ENCODE measurements at regions not wholly inside any gene's neighbourhood (a gene's known extent, or its start where the extent isn't known, plus 50 kb on each side); places are given as distances from the start of the nearest gene placed in this dataset.

- TF ChIP-seq PLSCR1 (CRISPR knock-in tag; IDR thresholded peaks at IDR 0.05; ENCODE audit: borderline replicate concordance) (no peak), SKI (IDR thresholded peaks at IDR 0.05; ENCODE audit: partially characterized antibody) (no peak), TP53 (CRISPR knock-in tag; conservative IDR thresholded peaks at IDR 0.05) (no peak; the same call in 1 of the 2 replicates), ZMAT5 (CRISPR knock-in tag; IDR thresholded peaks at IDR 0.05; ENCODE audit: borderline replicate concordance, low read depth) (0 out of 2 replicates have a peak, but pooled peaks have one; percentile 36), ZNF775 (CRISPR knock-in tag; IDR thresholded peaks at IDR 0.05; ENCODE audit: borderline replicate concordance) (no peak), DZIP1 (CRISPR knock-in tag; IDR thresholded peaks at IDR 0.05) (peak; percentile 91), BATF2 (CRISPR knock-in tag; IDR thresholded peaks at IDR 0.05) (0 out of 2 replicates have a peak, but pooled peaks have one; percentile 11), ZHX1 (CRISPR knock-in tag; IDR thresholded peaks at IDR 0.05; ENCODE audit: low read depth) (peak; percentile 24; the same call in 1 of the 2 replicates), HBP1 (CRISPR knock-in tag; IDR thresholded peaks at IDR 0.05; ENCODE audit: low read depth) (no peak), ZNF33B (CRISPR knock-in tag; IDR thresholded peaks at IDR 0.05) (no peak), ZNF678 (CRISPR knock-in tag; IDR thresholded peaks at IDR 0.05) (0 out of 2 replicates have a peak, but pooled peaks have one; percentile 42), RERE (CRISPR knock-in tag; IDR thresholded peaks at IDR 0.05; ENCODE audit: low read depth) (no peak)
These were observed 78.4 kb upstream of the GSE1 start (continued) for GRCh38 chr16:85534536-85535351.
